ENCODE measurements at regions not wholly inside any gene's neighbourhood (a gene's known extent, or its start where the extent isn't known, plus 50 kb on each side); places are given as distances from the start of the nearest gene placed in this dataset.
"Not testable (repeated sequence)": the region's sequence is repeated elsewhere in the genome, so short reads cannot be mapped to it uniquely, and the experiment has no call there.

DNA sequence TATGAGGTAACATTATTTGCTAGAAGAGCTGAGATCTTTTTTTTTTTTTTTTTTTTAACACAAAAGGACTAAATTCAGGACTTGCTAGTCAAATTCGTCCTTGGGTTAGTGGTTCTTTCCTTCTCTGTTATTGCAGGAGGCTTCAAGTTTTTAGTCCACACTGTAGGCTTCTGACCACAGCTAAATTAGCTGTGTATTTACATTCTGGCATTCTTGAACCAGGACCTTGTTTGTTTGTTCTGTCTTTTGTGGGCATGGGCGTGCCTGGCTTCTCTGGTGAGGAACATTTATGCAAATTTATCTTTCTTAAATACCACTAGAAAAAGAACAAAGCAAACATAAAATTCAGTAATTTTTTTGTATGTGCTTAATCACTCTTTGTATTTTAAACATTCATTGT is 57.3 kb upstream of the GARIN1A start:
- ATAC-seq; DNase-seq (ENCODE audit: missing footprints); intact Hi-C loops (cut with DNase I): not testable (repeated sequence)

- DNase-seq (ENCODE audit: missing footprints); ATAC-seq; intact Hi-C loops (cut with DNase I): not testable (repeated sequence)
These were observed 55.3 kb upstream of the GARIN1A start for GRCh38 chr7:128616799-128617198.
